A673 (cell line): ENCODE measurements at regions not wholly inside any gene's neighbourhood (a gene's known extent, or its start where the extent isn't known, plus 50 kb on each side); places are given as distances from the start of the nearest gene placed in this dataset.

Source experiments
- BruUV-seq: library from RNA; stranded (reverse); fragments of 400-500 nt; replicated peaks from 2 replicates; lab custom pipeline; 2021; lab: Mats Ljungman, UMichigan
- CTCF ChIA-PET: fragments of 300-600 bp; sonication (Branson Sonifier 250); formaldehyde crosslinking; loops from one replicate; lab custom pipeline; 2022; ENCODE audit warnings: antibody characterized with exemption; lab: Charles Lee
- POLR2A ChIA-PET: fragments of 300-600 bp; sonication (Branson Sonifier 250); formaldehyde crosslinking; loops from one replicate; lab custom pipeline; 2022; ENCODE audit warnings: antibody characterized with exemption; ENCODE audit not compliant: low non-redundant PET; lab: Charles Lee
- DNase-seq: peaks from one replicate; pipeline ENCODE4 v3.0.0-alpha.2; 2015; ENCODE audit warnings: low spot score
- H3K27ac ChIP-seq: fragments of 200-600 bp; sonication (generic); 2 replicates; pipeline ENCODE4 v1.5.1; 2016; ENCODE audit warnings: mixed run types, low read depth, mild to moderate bottlenecking, mixed read lengths, antibody characterized with exemption, low read length; ENCODE audit not compliant: poor library complexity, severe bottlenecking
- H3K27me3 ChIP-seq: fragments of 200-600 bp; sonication (generic); replicated peaks from 2 replicates; pipeline ENCODE4 v1.6.1; 2017; ENCODE audit warnings: mixed run types, low read depth, mild to moderate bottlenecking, mixed read lengths, antibody characterized with exemption, low read length; ENCODE audit not compliant: insufficient read depth, poor library complexity
- H3K36me3 ChIP-seq: fragments of 200-600 bp; sonication (generic); 2 replicates; pipeline ENCODE4 v1.6.1; 2016; ENCODE audit warnings: mixed run types, mild to moderate bottlenecking, mixed read lengths, antibody characterized with exemption, low read length; ENCODE audit not compliant: insufficient read depth, poor library complexity, severe bottlenecking
- H3K4me1 ChIP-seq: fragments of 200-600 bp; sonication (generic); 2 replicates; pipeline ENCODE4 v1.6.1; 2017; ENCODE audit warnings: mixed run types, mild to moderate bottlenecking, mixed read lengths, antibody characterized with exemption, low read length; ENCODE audit not compliant: insufficient read depth, poor library complexity, severe bottlenecking
- H3K4me3 ChIP-seq: fragments of 200-600 bp; sonication (generic); 2 replicates; pipeline ENCODE4 v1.5.1; 2016; ENCODE audit warnings: low read depth, mixed run types, mild to moderate bottlenecking, mixed read lengths, low read length; ENCODE audit not compliant: poor library complexity, severe bottlenecking
- H3K9me3 ChIP-seq: fragments of 200-600 bp; sonication (generic); 2 replicates; pipeline ENCODE4 v1.6.1; 2016; ENCODE audit warnings: mixed run types, low read depth, mild to moderate bottlenecking, mixed read lengths, antibody characterized with exemption, low read length; ENCODE audit not compliant: poor library complexity, severe bottlenecking
- CTCF ChIP-seq: fragments of 300-800, 200-600 bp; sonication (generic); conservative IDR thresholded peaks from 2 replicates; pipeline ENCODE4 v1.5.1; 2017; ENCODE audit warnings: low read depth, mild to moderate bottlenecking, antibody characterized with exemption, low read length, moderate library complexity, mixed read lengths
- EZH2 ChIP-seq: fragments of 200-600 bp; sonication (generic); IDR thresholded peaks from 2 replicates; pipeline ENCODE4 v1.6.1; 2017; ENCODE audit warnings: borderline replicate concordance, low read depth, mild to moderate bottlenecking, mixed read lengths, antibody characterized with exemption, low read length; ENCODE audit not compliant: poor library complexity, severe bottlenecking
- intact Hi-C: fragments of 100-400 bp; cut with micrococcal nuclease; formaldehyde crosslinking; loops from one replicate; pipeline ENCODE4 v1.10.0; 2022; ENCODE audit not compliant: unreplicated experiment

- H3K4me3 ChIP-seq = no peak overlapping the region
- TF ChIP-seq EZH2 = no peak
- no peak for TF ChIP-seq CTCF
- BruUV-seq = no TSS peak
- intact Hi-C loops = no loop called here
- ChIA-PET POLR2A (no interaction called here), CTCF (no interaction called here)
- DNase-seq = no peak
- no peaks in the 10 kb centered on the region for H3K36me3 ChIP-seq
- peaks cover 20% of the 10 kb centered on the region for H3K4me1 ChIP-seq
- H3K27ac ChIP-seq = no peak overlapping the region
- H3K9me3 ChIP-seq = no peaks in the 10 kb centered on the region
- H3K27me3 ChIP-seq = no peaks in the 10 kb centered on the region
Measured at GRCh38 chr12:78534311-78534710, 330.3 kb upstream of the SYT1 start.

- no TSS peak for BruUV-seq
- no peaks in the 10 kb centered on the region for H3K9me3 ChIP-seq
- H3K4me1 ChIP-seq = no peaks in the 10 kb centered on the region
- H3K4me3 ChIP-seq = no peak overlapping the region
- no peaks in the 10 kb centered on the region for H3K36me3 ChIP-seq
- ChIA-PET POLR2A (no interaction called here), CTCF (no interaction called here)
- no peak for DNase-seq
- TF ChIP-seq CTCF = no peak
- TF ChIP-seq EZH2 = no peak
- H3K27ac ChIP-seq = no peak overlapping the region
- intact Hi-C loops = no loop called here
- H3K27me3 ChIP-seq = no peaks in the 10 kb centered on the region
Measured at GRCh38 chr12:78540606-78541336, 323.8 kb upstream of the SYT1 start.

GRCh38 chr12:78550831-78551230, 313.7 kb upstream of the SYT1 start:
- no peak overlapping the region for H3K4me3 ChIP-seq
- no peaks in the 10 kb centered on the region for H3K36me3 ChIP-seq
- no peaks in the 10 kb centered on the region for H3K4me1 ChIP-seq
- DNase-seq = no peak
- POLR2A ChIA-PET = interaction anchor here (0.8 kb wide), 1 partner anchor 853 kb away, joined by 4 read pairs; no protein-coding TSS in a partner anchor
- CTCF ChIA-PET = no interaction called here
- no peaks in the 10 kb centered on the region for H3K9me3 ChIP-seq
- no TSS peak for BruUV-seq
- intact Hi-C loops = no loop called here
- H3K27ac ChIP-seq = no peak overlapping the region
- no peak for TF ChIP-seq EZH2
- TF ChIP-seq CTCF = no peak
- no peaks in the 10 kb centered on the region for H3K27me3 ChIP-seq
